ENCODE measurements at regions not wholly inside any gene's neighbourhood (a gene's known extent, or its start where the extent isn't known, plus 50 kb on each side); places are given as distances from the start of the nearest gene placed in this dataset.
"Not testable (repeated sequence)": the region's sequence is repeated elsewhere in the genome, so short reads cannot be mapped to it uniquely, and the experiment has no call there.

- WGBS, 3 donors = 72 to 80% (median 76%) methylated on average over 23 to 25 of the region's 25 CpGs
- not testable (repeated sequence) for H3K27ac ChIP-seq (ENCODE audit: low read depth, low read length)
Observed at GRCh38 chr17:30714825-30715622, 109.5 kb downstream of the CRLF3 start.

- H3K27ac ChIP-seq (ENCODE audit: low read depth, low read length) = not testable (repeated sequence)
- 71 to 77% (median 75%) methylated on average over 10 of the region's 10 CpGs for WGBS, 3 donors
Observed at GRCh38 chr17:30713805-30714204, 110.7 kb downstream of the CRLF3 start.

- not testable (repeated sequence) for H3K27ac ChIP-seq (ENCODE audit: low read depth, low read length)
- 87 to 96% (median 89%) methylated on average over 3 of the region's 3 CpGs for WGBS, 3 donors
Observed at GRCh38 chr17:30712859-30713258, 111.6 kb downstream of the CRLF3 start.

- 63 to 81% (median 74%) methylated on average over 25 to 30 of the region's 30 CpGs for WGBS, 3 donors
Observed at GRCh38 chr17:30711626-30712507, 112.6 kb downstream of the CRLF3 start.

GRCh38 chr17:30711176-30711575 lies 113.3 kb downstream of the CRLF3 start:
- H3K27ac ChIP-seq (ENCODE audit: low read depth, low read length) = not testable (repeated sequence)
- 78 to 87% (median 84%) methylated on average over 8 of the region's 8 CpGs for WGBS, 3 donors

More at GRCh38 chr17:30711626-30712507, 112.6 kb downstream of the CRLF3 start:
- not testable (repeated sequence) for H3K27ac ChIP-seq (ENCODE audit: low read depth, low read length)

GRCh38 chr17:30710276-30711088 lies 114.0 kb downstream of the CRLF3 start:
- not testable (repeated sequence) for H3K27ac ChIP-seq (ENCODE audit: low read depth, low read length)
- WGBS, 3 donors = 21 to 27% (median 24%) methylated on average over 28 to 31 of the region's 31 CpGs

GRCh38 chr17:30709561-30710275 lies 114.8 kb downstream of the CRLF3 start:
- 0 to 1% (median 0%) methylated on average over 53 to 80 of the region's 81 CpGs for WGBS, 3 donors
- H3K27ac ChIP-seq (ENCODE audit: low read depth, low read length) = not testable (repeated sequence)

GRCh38 chr17:30709096-30709495 lies 115.4 kb downstream of the CRLF3 start:
- H3K27ac ChIP-seq (ENCODE audit: low read depth, low read length) = not testable (repeated sequence)
- 0 to 1% (median 1%) methylated on average over 24 to 52 of the region's 64 CpGs for WGBS, 3 donors

GRCh38 chr17:30708241-30709078 lies 116.0 kb downstream of the CRLF3 start:
- WGBS, 3 donors = 0 to 1% (median 0%) methylated on average over 60 to 74 of the region's 75 CpGs
- H3K27ac ChIP-seq (ENCODE audit: low read depth, low read length) = not testable (repeated sequence)

GRCh38 chr17:30707724-30708240 lies 116.7 kb downstream of the CRLF3 start:
- 1 to 5% (median 1%) methylated on average over 18 of the region's 18 CpGs for WGBS, 3 donors
- H3K27ac ChIP-seq (ENCODE audit: low read depth, low read length) = not testable (repeated sequence)

GRCh38 chr17:30706461-30707335 lies 117.8 kb downstream of the CRLF3 start:
- not testable (repeated sequence) for H3K27ac ChIP-seq (ENCODE audit: low read depth, low read length)
- WGBS, 3 donors = 33 to 50% (median 35%) methylated on average over 11 of the region's 11 CpGs

GRCh38 chr17:30706004-30706403 lies 118.5 kb downstream of the CRLF3 start:
- WGBS, 3 donors = 2 to 6% (median 5%) methylated on average over 41 of the region's 41 CpGs
- not testable (repeated sequence) for H3K27ac ChIP-seq (ENCODE audit: low read depth, low read length)

- 48 to 62% (median 55%) methylated on average over 7 of the region's 7 CpGs for WGBS, 3 donors
- no peak overlapping the region for H3K27ac ChIP-seq (ENCODE audit: low read depth, low read length)
Observed at GRCh38 chr17:30701498-30701989, 122.9 kb downstream of the CRLF3 start.

GRCh38 chr17:30700833-30701232 lies 123.7 kb downstream of the CRLF3 start:
- not testable (repeated sequence) for H3K27ac ChIP-seq (ENCODE audit: low read depth, low read length)
- 37 to 72% (median 69%) methylated on average over 9 of the region's 11 CpGs for WGBS, 3 donors

GRCh38 chr17:30697619-30698460 lies 126.7 kb downstream of the CRLF3 start:
- not testable (repeated sequence) for H3K27ac ChIP-seq (ENCODE audit: low read depth, low read length)
- 6 to 9% (median 8%) methylated on average over 22 to 32 of the region's 32 CpGs for WGBS, 3 donors

Measured in adipose tissue (tissue), 3 donors.